RPMI8226 (cell line): ENCODE measurements at regions not wholly inside any gene's neighbourhood (a gene's known extent, or its start where the extent isn't known, plus 50 kb on each side); places are given as distances from the start of the nearest gene placed in this dataset.

ENCODE experiments used
- DNase-seq: peaks from one replicate; pipeline ENCODE4 v3.0.0-alpha.2; 2015

DNA sequence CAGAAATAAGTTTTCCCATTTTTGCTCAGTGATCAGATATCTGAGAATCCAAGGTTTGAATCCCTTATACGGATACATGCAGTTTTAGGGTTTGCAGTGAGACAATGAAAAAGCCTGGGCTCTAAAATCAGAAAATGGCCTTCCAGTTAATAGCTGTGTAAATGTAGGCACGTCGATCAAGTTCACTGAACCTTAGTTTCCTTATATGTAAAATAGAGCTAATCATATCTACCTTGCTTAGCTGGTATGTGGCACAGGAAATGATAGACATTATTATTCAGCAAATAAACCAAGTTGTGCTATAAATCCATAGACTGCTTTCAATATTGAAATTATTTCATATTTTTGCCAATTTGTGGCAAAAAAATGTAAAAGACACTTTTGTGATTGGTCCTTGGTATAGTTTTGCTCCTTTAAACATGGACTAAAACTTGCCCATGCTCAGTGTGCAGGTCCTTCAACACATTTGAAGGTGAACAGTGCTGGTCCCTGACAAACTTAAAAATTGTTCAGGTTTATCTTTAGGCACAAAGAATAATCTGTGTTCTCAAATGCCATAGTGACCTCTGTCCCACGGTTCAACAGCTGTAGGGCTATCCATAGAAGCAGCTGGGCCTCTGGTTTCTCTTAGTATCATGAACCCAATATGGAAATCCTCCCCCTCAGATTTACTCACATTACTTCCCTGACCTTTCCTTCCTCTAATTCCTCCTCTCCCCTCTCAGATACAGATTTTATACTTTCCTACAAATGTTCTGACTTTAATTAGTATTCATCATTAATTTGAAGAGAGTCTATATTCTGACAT lies 51.0 kb downstream of the CCDC54 start:
- DNase-seq, result no peak

DNA sequence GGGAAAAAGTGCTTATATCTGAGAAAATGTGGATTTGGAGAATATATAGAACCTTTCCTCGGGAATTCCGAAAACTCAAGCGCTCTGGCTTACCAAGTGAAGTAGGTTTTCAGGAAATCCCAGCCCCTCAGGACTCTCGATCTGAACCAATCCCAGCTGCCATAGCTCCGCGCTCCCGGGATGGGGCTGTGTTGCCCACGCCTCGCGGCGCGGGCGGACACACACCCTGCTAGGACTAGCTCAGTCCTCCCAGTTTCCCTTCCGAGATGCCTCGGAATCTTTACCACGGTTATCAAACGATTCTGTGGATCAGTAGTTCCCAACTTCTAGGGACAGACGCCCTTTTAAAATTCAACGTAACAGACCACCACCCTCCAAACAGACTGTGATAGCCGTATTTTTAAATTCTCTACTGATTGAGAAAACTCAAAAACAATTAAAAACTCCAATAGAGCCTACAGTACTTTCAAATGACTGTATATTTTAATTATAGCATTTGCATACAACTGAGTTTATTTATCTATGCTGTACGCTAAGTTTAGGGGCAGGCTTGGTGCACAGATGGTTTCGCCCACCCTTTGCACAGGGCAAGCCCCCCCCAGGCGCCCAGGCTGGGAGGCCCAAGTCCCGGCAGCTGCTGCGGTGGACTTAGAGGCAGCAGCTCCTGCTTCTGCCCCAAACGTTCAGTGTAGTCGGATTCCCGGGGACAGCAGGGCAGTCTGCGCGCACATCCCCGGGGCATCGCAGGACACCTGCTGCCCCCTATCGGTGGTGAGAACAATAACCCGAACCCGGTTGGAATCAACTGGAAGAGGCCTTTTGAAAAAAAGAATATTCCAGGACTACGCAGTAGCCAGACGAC lies 52.3 kb downstream of the CCDC54 start:
- peak; percentile 77 for DNase-seq

DNA sequence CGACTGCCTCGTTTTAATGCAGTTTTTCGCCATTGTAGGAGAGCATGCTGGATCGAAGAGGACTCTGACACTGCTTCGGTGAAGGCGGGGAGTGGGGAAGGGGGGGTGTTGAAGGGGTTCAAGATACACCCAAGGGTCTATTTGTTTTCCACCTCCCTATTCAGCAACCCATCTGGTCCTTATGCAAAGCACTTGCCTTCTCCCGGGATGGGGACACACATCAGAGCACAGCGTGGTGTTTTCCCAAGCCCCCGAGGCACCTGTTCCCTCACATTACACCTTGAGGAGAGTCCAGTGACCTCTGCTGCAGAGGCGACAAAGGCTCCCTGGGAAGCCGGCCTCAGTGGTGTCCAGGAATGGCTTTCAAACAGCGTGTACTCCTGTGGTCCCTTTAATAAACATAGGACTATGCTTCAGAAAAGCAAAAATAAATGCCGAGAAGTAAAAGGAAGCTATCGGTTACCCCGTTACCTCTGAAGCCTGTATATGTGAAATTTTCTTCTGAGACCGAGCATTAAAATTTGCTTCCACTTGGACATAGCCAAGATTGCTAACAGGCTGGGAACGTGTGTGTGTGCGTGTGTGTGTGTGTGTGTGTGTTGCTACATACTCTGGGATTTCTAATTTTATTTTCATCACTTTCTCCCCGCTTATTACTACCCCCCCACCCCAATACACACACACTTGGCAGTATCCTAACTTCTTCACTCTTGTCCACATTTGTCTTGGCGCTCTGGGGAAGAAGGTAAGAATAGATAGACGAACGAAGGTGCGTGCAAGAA lies 53.2 kb downstream of the CCDC54 start:
- DNase-seq, result no peak

DNA sequence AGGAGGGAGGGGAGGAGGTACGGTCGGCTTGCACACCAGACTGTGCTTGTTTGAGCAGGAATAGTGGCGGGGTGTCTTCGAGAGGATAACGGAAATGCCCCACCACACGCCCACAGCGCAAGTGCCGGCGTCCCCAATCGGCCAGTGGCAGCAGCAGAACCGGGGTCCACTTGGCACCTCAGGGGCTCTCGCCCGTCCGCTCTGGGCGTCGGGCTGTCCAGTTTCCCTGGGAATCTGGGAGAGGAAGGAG lies 53.7 kb downstream of the CCDC54 start:
- peak; percentile 7 for DNase-seq

DNA sequence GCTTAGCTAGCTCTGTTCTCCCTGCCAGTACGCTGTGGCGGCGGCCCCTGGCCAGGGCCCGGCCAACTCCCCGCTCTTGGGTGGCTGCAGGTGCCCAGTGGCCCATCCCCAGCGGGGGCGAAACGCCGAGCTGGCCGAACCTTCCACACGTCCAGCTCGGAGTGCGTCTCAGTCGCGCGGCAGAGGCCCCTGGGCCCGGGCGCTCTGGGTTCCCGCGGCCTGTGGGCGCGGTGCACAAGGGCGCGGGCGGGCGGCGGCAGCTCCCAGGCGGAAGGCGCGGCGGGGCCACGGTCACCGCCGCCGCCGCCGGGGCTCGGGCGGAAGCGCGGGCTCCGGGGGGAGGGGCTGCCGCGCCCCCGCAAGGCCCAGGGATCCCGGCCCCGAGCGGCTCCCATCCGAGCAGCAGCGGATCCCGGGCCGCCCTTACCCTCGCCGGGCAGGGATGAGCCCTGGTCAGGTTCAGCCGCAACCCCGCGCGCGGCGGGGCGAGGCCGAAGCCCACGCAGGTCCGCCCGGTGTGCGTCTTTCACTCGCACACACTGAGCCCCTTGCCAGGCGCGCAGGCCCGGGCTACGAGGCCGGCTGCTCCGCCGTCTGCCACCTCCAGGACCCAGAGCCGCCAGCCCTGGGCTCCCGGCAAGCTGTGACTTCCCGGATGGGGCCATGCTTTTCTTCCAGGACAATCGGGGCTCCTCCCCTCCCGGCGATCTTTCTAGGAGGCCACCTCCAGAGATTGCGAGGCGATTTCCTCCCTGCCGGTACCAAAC lies 54.2 kb downstream of the CCDC54 start:
- peak; percentile 45 for DNase-seq

DNA sequence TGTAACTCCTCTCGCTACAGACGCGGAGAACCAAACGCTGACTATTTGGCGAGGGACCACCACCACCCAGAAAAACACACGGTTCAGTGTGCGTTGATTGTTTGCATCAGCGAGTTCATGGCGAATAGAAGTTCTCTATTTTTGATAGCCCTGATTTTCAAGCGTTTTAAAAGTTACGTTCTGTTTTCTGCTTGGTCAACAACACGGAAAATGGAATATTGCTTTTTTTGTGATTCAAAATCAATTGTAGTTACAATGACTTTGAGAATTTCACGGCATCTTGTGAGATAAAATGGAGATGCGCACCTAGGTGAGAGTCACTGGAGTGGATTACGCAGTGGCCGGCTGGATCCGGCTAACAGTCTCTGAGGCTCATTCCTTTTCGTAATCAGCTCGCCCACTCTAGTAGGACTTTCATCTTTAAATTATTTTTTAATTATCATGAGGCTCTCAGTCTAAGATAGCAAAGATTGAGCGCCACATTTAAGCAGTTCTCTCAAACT lies 54.8 kb downstream of the CCDC54 start:
- DNase-seq, result no peak

DNA sequence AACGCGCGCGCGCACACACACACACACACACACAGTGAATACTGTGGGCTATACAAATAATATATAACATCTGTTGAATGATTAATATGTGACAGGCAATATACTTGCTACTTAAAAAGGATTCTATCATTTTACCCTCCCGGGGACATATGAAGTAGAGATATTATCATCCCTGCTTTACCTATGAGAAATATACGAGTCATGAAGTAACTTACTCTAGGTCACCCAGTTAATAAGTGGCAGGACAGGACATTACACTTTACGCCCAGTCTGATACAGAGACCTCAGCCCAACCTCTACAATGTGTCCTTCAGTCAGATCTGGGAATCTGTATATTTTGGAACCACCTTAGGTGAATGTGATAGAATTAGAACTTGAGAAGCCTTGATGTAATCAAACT lies 55.4 kb downstream of the CCDC54 start:
- DNase-seq, result no peak

DNA sequence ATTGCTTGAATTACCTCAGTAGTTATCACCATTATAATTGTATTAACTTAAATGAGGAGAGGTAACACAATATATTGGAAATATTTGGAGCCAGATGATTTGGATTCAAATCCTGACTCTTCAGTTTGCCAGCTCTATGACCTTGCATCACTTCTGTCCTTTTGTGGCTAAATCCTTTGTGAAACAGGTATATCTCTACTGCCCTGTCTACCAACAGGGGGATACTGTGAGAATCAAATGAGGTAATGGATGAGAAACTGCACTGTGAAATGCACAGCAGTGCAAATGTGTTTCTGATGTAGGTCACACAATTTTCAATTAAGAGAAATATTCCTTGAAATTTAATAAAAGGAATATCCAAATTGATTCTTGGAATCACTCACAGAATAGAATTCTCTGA lies 58.8 kb downstream of the CCDC54 start:
- DNase-seq, result no peak

DNA sequence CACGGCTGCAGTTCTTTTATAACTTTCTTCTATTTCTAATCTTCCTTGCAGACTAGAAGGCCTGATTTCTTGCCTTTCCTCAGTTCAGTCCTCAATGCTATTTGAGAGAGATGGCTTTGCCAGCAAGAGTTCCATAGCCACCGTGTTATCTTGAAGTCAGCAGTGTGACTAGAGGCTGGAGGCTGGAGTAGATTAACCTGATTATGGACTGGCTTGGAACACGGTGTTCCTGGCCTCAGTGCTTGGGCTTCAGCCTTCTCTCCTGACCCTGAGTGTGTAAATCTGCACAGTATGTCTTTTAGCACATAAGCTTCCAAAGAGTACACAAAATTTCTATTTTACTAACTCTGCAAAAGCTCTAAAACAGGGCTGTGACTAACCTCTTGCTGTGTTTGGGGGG lies 61.4 kb downstream of the CCDC54 start:
- no peak for DNase-seq

DNA sequence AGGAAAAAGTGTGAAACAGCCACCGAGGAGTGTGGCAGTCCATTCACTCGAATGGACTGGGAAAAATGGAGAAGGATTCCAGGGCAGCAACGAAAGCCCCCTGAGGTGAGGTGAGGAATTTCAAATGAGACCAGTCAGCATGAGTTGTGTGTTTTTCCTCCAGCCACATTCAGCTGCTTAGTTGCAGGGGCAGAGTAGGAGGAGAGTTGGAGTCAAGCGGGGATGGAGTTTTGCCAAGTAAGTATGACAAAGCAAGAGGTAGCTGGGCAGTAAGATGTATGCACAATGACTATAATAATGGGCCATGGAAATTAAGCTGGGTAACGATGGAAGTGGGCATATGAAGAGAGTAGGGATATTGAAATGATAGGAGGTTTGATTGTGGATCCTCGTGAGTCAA lies 64.4 kb downstream of the CCDC54 start:
- DNase-seq, result no peak

DNA sequence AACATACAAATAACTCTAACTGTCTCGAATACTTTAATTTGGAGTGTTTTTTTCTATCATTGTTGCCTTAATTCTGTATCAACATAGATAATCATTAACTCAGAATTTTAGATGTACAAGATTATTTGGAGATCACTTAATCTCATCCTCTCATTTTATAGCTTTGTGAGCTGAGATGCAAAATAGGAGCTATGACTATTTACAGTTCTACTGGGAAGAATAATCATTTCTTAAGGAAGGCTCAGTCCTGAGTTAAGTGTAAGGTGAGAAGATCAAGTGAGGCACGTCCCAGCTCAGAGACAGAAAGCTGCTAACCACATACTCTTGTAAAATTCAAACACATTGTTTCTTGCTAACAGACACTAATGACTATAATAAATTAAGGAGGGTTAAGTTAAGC lies 66.2 kb downstream of the CCDC54 start:
- DNase-seq, result no peak

DNA sequence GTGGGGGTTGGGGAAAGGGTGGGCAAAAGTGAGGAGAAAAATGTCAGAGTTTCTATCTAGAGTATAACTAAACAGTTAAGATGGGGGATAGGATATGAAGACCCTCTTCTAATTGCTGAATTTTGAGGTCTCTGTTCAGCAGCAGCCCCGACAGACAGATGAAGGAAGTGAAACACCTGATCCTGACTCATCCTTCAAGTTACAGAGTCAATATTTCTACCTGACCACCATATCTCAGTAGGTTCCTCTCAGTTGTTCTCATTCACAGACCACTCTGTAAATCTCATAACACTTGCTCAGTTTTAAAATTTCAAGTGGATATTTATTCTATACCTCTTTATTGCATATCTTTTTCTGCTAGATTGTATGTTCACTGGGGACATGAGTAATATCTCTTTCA lies 69.5 kb downstream of the CCDC54 start:
- no peak for DNase-seq

DNA sequence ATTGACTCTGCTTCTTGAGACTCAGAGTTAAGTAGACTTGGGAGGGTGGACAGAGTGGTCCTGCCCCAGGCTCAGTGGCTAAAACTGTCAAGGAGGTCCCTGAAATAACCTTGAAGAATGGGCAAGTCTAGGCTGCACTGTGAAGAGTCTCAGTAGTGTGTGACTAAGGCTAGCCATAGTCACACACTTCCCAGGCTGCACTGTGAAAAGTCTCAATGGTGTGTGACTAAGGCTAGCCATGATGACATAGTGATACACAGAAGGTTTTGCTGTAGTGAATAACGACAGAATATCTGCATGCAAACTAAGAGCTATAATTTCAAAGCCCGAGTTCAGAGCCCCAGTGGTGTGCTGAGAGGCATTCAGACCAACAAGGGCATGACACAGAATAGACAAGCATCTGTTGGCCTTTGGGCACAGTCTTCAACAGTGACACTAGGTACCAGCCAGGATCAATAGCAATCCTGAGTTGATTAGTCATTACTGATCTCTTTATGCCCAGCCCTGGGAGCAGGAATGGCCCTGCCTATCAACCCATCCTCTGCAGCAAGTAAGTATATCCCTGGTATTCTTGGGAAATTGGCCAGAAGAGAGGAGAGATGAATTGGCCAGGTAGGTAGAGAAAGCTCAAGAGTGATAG lies 72.4 kb upstream of the BBX start:
- DNase-seq, result no peak

DNA sequence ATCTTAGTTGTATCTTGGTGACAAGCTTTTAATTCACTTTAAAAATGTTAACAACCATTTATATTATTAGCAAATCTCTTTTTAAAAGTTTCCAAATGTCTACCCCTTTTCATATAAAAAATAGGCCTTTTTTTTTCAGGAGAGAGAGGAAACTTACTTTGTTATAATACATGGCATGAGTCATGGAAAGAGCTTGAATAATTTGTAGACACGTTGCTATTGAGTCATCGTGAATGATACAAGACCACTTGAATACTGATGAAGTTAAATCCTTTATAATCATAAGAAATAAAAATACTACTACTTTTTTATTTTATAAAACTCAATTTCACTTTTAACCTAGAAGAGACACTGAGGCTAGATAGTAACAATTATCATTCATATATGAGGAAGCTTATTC lies 70.3 kb upstream of the BBX start:
- DNase-seq, result no peak

DNA sequence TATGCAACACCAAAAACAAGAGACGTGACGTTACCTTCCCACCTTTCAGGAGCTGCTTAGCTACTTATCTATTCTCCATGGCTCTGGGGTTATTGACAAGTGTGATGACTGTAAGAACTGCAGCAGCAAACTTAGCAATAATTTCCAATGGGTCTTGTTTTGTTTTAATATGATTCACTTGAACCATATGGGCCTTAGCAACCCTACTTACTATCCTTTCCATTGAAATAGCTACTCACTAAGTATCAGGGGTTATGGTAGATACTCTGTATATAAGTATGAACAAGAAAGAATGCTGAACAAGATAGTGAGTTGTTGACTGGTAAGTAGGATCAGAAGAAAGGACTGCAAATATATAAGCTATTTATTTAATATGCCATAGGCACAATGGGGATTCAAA lies 69.3 kb upstream of the BBX start:
- DNase-seq, result no peak

DNA sequence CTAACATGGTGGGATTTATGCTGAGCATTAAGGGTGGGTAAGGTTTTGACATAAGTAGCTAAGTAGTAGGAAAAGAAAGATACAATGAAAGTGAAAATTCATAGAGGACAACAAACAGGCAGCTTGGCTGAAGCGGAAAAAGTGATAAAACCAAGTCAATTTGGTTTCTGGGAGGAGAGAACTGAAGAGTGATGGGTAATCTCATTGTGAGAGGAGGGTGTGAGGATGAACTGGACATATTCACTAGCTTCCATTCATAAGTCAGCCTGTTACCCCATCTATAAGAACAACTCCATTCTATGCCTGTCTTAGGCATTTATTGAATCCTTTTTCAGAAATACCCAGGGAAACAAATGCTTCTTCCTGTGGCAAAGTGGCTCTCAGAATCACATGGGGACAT lies 67.1 kb upstream of the BBX start:
- no peak for DNase-seq

DNA sequence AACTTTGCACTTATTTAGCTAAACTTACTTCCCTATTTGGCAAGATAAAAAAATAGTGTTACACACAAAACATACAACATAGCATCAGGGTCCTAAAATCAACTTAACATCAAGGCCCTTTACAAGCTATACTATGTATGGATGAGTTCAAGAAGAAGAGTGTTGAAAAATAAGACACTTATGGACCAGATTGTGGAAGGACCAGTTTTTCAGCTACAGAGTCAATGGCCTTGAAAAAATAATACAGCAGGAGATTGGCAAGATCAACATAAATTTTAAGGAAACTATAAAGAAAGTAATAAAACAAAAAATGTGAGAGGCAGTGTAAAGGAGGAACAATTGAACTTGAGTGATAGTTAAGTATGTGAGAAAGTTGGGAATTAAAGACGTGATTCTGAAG lies 66.3 kb upstream of the BBX start:
- no peak for DNase-seq

DNA sequence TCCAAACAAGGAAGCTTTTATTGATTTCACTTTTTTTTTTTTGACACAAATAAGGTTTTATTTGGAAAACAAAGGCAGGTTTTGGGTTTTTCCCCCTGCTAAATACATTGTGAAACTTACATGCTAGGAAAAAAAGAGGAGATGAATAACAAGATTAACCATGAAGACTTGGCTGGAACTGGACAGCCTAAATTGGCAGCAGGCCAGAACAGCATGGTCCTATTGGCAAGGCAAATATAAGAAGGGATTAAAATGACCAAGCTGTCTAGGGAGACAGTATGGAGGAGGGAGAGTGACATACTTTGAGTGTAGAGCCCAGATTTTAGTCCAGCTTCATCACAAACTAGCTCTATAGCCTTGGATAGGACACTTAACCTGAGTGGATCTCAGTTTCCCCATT lies 63.9 kb upstream of the BBX start:
- no peak for DNase-seq

DNA sequence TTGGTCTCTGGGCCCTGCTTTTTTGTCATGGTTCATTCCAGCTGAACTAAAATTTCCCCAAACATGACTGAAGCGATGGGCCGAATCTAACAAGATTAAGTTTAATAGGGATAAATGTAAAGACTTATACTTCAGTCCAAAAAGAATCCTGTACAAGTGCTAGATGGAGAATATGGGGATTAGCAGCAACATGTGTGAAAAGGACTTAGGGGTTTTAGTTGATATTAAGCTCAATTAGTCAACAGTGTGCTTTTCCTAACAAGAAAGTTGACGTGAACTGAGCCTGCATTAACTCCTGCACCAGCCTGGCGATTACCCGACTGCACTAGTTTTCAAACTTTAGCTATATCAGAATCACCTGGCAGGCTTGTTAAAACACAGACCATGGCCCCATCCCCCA lies 61.0 kb upstream of the BBX start:
- DNase-seq, result no peak

DNA sequence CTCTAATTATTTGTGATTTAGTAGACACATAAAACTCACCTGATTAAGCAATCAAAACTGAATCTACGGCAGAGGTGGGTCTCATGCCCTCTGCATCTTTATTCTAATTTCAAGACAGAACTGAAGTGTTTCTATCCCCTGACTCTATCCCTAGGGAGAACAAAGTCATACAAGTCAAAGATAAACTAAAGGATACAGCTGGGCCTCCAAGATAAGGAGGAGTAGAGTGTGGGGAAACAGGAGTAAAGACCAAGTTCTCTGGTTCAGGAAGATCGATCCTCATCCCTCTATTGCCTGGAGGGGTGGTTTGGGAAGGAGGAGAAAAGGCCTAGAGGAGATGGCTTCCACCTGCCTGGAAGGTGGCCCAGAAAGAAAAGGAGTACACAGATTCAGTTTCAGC lies 58.7 kb upstream of the BBX start:
- DNase-seq, result no peak

DNA sequence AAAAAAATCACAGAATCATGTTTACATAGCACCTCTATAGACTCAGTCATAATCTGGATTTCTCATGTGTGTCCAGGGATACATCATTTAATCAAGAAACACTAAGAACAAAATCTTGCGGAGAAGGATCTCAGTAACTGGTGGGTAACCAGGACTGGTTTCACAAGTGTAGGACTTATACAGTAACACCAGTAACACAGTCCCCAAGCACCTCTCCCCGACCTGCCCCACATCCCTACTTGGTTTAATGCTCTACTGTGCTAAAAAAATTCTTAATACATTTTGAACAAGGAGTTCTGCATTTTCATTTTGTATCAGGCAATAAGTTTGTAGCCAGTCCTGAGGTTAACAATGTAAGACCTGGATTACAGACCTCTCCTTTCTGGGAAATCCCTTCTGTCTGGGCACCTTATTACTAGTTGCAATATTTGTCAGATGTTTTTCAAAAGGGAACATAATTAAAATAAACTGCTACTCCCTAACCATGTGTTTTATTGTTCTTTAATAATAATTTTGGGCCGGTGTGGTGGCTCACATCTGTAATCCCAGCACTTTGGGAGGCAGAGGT lies 57.6 kb upstream of the BBX start:
- no peak for DNase-seq

DNA sequence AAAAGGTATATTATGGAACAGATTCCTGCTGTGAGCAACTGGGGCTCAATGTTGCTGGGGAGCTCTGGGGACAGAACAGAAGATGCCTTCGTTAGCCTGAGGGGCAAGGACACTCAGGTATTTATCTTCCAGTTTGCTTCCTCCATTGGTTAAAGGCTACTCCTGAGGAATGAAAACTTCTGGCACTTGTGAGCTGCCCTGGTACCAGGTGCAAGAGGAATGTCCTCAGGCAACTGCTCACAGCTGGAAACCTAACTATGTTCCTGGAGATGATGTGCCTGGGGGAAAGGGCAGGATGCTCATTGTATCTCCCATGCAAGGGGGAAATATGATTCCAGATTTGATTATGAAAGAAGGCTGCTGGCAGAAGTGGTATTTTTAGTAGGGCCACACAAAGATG lies 54.0 kb upstream of the BBX start:
- no peak for DNase-seq
